Fibroblast of the conjunctiva (primary cell): ENCODE measurements at regions not wholly inside any gene's neighbourhood (a gene's known extent, or its start where the extent isn't known, plus 50 kb on each side); places are given as distances from the start of the nearest gene placed in this dataset.
"Not testable (repeated sequence)": the region's sequence is repeated elsewhere in the genome, so short reads cannot be mapped to it uniquely, and the experiment has no call there.

Experiments used
- DNase-seq: peaks from one replicate; pipeline ENCODE4 v3.0.0-alpha.2; 2010; ENCODE audit warnings: low read depth

DNA sequence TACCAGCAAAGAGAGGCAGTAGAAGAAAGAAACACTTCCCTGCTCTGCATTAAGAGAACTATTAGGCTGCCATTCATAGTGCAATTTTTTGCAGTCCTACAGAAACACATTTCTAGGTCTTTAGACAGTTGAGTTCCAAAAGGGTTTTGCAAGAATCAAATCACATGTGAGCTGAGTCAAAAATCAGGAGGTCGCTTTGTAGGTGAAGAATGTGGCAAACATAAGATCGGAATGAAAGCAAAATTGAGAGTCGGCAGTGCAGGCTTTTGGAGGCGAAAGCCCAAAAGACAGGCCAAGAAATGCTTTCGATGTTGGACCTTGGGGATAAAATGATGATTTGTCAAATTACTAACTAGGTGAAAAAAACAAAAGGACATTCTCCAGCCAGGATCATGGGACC, 213.5 kb upstream of the NRIP1 start:
- peak; percentile 8 for DNase-seq

DNA sequence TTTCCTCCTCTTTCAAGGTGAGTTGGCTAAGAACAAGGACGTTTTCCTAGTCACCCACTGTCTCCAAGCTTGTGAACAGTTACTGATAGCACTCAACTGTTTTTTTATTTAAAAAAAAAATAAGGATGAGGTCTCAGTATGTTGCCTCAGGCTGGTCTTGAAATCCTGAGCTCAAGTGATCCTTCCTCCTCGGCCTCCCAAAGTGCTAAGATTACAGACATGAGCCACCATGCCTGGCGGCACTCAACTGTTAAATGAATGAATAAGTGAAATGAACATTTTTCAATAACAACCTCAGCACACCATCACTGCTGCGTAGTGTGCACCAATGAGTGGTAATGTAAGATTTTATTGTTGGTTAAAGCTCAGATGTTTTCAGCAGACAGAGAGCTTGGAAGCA, 214.1 kb upstream of the NRIP1 start:
- no peak for DNase-seq

DNA sequence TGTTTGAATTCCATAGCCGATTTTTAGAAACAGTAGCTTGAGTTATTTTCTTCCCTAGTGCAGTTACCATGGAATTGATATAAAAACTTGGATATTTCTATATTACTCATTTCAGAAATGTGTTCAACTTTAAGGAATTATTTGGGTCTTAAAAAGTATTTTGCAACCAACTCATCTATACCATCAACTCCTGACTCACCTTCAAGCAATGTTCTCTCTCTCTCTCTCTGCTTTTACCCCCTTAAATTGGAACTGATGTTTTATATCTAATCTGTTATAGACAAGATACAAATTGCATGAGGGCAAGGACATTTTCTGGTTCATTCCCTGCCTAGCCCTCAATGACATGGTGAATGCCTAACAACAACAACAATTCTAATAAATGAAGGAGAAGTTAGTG, 214.7 kb upstream of the NRIP1 start:
- no peak for DNase-seq

DNA sequence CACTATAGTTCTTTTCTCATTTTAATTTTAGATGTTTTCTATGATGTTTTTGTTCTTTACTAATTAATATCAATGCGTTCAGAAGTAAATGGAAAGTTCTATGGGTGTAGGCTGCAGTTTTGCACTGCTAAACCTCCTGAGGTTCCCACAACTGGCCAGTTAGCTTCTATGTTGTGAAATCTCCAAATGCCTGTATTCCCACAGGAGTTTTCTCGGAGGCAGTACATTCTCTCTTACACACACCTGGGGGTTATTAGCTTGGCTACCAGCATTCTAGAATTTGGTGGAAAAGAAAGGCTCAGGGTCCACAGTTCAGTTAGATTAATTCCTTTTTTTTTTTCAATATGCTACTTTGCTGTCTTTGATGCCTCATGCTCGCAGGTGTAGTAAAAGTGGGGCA, 216.9 kb upstream of the NRIP1 start:
- no peak for DNase-seq

DNA sequence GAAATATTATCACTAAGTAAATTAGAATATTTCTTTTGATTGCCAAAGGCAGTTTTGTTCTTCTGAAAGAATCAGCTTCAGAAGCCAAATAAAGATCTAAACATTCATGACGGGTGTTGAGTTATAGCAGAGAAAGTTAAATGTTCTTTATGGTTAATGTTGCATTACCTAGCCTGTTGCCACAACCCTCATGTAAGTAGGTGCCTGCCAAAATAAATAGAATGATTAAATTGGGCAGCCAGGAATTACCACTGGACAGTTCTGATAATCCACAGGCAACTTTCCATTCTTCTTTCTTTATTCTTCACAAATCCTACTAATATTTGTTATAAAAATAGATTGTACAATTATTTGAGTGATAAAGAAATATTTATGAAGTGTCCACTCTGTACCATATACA, 217.9 kb upstream of the NRIP1 start:
- DNase-seq = no peak

DNA sequence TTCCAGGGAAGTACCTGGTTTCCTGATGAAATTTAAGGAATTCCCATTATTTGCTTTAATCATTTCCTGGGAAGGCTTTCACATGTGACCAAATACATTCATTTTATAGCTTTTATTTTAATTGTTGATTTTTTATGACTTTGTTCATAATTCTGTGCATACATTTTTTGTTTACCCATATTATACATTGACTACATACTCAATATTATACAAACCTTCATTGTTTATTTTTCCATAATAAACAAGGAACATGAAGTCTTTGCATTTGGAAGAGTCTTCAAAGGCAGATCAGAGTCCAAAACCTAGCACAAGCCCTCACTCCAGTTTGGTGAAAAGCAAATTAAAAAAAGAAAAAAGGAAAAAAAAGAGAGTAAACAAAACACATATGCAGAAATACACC, 218.3 kb upstream of the NRIP1 start:
- no peak for DNase-seq

DNA sequence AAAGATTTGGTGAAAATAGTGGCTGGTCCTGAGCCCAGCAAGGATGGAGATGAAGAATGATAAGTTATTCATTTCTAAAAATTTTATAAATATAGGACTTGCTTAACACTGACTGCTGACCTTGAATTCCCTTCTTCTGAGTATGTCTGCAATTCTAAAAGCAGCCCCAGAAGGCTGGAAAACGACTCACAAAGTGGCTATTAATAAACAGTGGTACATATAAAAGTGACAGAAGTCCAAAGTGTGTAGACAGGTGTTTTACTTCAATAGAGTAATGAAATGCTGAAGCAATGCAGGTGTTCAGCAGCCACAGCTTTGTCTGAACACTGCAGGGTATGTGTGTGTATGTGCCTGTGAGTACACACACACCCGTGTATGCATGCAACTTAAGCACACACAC, 219.0 kb upstream of the NRIP1 start:
- DNase-seq = no peak

DNA sequence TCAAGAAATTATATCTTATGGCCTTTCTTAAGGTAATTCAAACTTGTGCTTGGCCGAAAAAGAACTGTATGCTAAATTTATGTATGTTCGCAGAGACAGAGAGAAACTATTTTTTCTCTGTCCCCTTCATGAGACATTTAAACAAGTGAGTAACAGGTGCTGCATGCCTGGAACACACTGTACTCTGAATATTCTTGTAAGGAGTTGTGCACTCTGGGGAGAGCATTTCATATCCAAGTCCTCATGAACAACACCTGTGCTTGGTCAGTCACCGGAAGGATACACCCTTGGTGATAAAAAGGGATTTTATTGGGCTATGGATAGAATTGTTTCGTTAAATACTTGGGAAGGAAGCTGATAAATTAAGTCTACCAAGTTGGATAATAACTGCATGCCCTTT, 220.8 kb upstream of the NRIP1 start:
- DNase-seq = no peak

DNA sequence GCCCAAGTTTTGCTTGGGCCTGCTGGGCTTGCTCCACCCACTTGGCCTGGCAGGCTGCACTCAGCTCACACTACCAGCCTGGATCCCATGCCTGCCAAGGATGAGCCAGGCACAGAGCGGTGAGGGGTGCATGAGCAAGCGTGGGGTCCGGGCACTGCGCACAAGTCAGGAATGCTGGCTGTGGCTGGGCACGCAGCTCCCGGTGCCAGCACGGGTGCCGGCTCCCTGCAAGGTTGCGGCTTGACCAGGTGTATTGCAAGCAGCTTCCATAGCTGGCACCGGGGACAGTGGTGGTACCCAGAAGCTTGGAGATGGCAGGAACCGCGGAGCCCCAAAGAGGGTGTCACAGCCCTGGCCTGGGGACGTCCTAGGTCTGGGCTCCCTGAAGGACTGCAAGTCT, 224.4 kb upstream of the NRIP1 start:
- DNase-seq = no peak

DNA sequence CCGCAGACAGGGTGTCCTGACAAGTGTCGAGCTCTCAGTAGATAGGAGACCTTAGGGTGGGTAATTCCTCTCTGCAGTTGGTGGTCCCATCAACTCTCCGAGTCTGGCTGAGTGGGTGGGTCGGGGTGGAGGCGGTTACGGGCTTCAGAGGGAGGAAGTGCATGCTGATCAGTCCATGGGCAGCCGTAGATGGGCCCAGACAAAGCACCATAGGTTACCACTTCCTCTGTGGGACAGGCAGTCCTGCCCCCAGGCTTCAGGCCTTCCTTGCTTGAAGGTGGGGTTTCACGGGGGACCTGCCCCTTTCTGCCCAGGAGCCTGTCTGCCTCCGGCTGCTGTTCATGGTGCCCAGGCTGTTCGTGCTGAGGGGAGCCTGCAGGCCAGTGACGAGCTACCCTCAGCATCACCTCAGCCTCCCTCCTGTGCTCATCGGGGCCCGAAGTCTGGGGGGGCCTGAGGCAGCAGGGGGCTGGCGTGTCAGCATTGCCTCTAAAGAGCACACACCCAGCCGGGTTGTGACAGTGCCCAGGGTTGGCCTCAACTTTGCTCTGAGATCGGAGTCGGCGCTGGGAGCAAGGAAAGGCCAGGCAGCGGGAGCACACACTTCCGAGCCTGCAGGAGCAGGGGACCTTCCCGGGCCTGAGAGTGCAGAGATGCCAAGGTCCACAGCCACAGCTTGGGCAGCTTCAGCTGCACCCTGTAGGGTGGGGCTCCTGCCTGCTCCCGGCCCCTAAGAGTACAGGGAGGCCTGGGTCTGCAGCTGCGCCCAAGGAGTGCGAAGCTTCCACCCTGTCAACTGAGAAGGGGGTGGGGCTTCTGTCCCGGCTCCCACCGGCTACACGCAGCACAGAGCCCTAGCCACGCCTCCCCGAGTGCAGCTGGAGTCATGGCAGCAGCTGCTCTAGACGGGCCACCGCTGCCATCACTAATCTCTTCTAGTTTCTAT, 225.4 kb upstream of the NRIP1 start:
- DNase-seq = no peak

DNA sequence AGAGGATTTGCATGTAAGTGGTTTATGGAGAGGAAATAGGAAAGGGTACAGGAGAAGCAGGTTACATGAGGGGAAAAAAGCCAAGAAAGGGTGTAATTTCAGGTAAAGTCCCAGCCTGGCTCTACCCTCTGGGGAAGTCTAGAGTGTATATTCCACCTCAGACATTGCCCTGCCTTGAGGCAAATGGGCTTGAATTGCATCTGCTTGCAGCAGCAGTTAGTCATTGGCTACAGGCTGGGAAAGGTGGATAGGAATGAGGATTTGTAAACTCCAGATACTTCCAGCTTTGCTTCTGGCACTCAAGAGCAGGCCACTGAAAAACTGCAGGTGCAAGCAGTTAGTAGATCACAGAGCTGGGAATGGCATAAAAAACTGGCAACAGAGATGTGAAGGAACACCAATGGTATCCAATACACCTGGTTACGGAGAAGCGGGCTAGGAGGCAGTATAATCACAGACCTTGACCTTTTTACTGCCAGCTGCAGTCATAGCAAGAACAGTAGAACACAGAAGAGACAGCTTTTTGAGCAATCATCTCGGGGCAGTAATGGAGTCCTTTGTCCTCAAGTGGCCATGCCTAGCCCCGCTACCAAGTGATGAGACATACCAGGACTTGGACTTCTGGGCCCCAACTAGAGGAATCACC, 226.9 kb upstream of the NRIP1 start:
- no peak for DNase-seq

DNA sequence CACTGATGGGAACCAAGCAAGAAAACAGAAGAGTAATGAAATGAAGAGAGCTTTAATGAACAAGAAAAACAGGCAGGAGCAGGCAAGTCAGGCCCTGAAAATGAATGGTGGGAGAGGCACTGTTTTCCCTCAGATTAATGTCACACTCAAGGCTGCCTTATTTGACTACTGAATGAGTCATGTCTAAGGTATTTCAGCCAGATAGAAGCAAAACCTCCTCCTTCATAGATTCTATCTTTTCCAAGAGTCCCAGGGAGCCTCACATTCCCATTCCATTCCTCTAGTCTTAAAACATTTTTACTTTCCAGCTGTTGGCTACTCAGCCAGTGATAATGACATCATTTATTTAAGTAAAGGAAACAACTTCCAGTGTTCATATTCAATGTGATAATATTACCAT, 228.4 kb upstream of the NRIP1 start:
- peak; percentile 56 for DNase-seq

DNA sequence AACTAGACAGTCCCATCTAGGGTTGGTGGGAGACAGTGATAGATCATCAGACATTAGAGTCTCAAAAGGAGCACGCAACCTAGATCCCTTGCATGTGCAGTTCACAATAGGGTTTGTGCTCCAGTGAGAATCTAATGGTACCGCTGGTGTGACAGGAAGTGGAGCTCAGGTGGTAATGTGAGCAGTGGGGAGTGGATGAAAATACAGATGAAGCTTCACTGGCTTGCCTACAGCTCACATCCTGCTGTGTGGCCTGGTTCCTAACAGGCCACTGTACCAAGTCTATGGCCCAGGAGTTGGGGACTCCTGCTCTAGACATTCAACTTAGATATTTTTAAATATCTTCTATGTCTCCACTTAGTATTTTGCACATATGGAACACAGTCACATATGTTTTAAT, 231.1 kb upstream of the NRIP1 start:
- no peak for DNase-seq

DNA sequence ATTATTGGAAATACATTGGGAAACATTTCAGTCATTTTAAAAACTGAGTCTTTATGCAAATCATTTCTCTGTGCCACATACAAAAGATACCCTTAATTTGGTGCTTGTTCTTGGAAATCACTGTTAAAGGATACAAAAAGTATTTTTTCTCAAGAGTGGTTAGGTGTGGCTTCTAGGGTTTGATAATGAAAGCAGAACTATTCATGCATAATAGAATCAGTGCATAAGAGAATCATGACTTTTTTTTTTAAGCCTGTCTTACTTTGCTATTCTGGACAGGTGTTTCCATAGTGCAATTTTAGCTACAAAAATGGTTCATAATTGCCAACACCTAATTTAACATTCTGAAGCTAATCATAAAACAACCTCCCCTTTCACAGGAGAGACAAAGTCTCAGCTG, 233.0 kb upstream of the NRIP1 start:
- DNase-seq = no peak

DNA sequence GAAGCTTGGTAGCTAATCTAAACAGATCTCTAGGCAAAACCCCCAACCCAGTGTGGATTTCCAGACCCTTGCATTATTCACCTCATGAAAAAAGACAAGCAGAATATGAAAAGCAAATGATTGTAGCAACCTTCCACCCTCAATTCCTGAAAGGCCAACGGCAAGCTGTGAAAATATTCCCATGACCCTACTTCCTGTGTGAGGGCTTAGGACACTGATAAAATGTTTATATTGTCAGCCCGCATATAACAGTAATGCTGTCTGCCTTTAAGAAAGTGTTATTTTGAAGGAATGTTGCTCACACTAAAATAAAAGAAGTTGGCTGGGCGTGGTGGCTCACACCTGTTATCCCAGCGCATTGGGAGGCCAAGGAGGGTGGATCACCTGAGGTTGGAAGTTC, 233.5 kb upstream of the NRIP1 start:
- no peak for DNase-seq

DNA sequence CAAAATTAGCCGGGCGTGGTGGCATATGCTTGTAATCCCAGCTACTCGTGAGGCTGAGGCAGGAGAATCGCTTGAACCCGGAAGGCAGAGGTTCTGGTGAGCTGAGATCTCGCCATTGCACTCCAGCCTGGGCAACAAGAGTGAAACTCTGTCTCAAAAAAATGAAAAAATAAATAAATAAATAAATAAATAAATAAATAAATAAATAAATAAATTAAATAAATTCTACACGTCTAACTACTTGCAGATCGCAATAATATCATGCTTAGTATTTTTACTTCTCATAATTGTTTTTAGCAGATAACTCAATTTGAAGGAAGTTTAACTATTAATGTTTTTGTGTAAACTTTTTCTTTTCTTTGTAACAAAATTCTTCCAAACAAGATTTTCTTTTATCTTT, 234.0 kb upstream of the NRIP1 start:
- DNase-seq = not testable (repeated sequence)

DNA sequence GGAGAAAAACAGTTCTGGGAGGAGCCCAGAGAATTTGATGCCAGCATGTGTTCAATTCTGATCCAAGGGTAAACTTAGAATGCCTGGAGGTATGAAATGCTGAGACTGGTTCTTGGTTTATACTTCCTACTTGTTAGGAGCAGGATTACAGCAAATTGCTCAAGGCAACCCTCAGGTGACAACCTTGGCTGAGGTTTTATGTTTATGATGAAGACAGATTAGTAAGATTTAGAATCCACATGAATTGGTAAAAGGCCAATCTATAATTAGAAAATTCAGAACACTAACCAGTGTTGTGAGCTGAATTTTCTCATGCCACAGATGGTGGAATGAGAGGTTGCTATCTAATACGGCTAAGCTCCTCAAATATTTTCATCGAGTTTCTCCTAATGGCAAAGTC, 235.3 kb upstream of the NRIP1 start:
- no peak for DNase-seq

DNA sequence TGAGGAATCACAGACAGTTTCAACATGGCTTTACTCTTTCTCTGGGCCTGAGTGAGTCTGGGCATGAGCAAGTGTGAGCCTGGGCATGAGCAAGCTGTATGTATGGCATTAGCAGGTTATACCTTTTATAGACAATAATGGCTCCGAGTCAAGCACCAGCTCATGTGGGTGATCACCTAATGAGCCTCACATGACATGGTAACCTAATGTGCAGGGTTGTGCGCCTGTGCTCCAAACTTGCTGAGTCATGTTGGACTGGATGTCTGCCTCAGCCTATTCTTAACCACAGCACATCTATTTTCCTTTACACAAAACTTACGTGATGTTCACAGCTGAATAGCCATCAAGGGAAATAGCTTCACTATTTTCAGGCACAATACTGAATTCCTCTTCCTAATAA, 236.2 kb upstream of the NRIP1 start:
- DNase-seq = no peak

DNA sequence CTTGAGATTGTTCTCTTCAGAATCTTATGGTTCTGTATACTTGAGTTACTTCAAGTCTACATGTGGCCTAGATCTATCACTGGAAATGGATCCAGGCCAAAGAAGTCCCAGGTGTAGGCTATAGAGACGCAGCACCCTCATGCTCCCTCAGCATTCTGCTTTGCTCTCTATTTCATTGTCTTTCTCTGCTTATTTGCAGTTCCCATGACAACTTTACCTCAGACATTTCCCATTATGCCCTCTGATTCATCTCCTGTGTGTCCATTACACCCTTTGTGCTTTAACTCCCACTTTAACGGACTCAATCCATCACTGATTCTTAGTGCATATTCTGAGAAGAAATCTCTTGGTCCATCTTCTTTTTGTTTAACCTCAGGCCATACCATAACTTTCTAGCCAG, 236.9 kb upstream of the NRIP1 start:
- DNase-seq = no peak

DNA sequence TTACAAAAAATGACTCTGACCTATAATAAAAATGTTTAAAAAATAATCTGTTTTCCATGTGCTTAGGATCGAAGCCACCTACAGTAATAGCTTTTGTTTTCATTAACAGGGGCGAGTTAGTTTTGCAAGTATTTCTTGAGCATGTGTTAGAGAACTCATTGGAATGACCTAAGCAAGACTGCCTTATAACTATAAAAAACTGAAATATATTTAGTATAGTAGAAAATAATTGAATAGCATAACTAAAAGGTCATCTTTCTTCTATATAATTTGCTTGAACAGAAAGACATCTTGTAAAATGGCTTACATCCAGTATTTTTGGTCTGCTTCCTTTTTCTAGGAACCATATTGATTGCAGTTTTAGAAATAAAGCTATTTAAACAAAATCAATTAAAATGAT, 241.5 kb upstream of the NRIP1 start:
- no peak for DNase-seq

DNA sequence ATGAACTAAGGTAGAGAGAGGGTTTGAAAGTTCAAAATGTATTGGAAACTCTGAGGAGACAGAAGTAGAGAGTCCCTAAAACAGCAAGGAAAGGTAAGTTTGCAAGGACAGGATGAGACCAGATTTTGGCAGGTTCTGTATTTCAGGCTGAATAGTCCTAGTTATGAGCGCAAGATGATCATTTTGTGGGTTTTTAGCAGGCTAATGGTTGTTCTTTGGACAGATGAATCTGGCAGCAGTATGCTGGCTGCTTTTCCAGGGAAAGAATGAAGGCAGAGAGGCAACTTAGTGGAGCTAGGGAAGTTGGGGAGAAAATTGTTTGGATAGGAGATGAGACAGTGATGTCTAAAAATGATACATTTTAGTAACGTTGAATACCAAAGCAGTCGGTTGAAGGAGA, 243.5 kb upstream of the NRIP1 start:
- DNase-seq = no peak

DNA sequence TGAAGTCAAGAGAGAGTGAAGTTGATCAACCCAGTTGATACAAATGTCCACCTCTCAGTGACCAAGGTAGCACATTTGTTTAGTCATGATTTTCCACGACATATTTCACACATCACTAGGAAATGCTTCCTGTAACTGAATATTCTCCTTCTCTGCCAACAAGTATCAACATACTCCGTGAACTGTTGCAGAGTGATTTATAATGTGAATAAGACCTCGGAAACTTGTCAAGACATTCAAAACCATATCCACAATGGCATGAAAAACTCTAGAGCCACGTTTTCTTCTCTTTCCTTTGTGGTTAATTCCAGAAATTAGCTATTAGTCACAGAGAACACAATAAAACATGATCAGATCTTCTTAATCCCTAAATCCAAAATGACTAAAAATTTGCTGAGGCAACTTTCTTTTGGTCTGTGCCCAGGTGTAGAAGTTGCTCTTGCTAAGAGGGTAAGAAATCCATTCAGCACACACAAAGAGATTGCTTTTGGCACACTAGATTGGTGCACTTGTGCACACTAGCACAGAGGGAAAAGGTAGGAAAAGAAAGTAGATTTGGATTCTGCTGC, 244.3 kb upstream of the NRIP1 start:
- no peak for DNase-seq

DNA sequence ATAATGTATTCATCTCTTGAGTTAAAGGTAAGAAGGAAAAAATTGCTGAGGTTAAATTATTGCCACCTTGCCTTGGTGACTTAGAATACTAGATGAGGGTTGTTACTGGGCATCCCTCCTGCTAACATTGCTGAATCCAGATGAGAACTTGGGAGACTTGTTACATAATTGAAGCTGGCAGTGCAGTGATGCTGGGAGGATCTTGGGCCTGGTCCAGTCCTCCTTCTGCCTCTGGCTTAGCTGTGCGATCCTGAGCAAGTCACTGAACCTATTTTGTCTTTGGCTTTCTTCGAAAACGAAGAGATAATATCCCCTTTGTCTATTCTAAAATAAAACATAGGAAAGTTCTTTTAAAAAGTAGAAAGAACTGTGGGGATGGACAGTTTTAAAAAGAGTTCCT, 244.9 kb upstream of the NRIP1 start:
- DNase-seq = no peak
